H1 (cell line): ENCODE measurements at regions not wholly inside any gene's neighbourhood (a gene's known extent, or its start where the extent isn't known, plus 50 kb on each side); places are given as distances from the start of the nearest gene placed in this dataset.
"Not testable (repeated sequence)": the region's sequence is repeated elsewhere in the genome, so short reads cannot be mapped to it uniquely, and the experiment has no call there.

ENCODE experiments used
- CTCF ChIA-PET: fragments of 300-600 bp; sonication (Branson Sonifier 250); formaldehyde crosslinking; loops from one replicate; lab custom pipeline; 2021; ENCODE audit not compliant: partially characterized antibody; lab: Charles Lee
- POLR2A ChIA-PET: fragments of 300-600 bp; sonication (Branson Sonifier 250); formaldehyde crosslinking; loops from one replicate; lab custom pipeline; 2021; ENCODE audit warnings: inconsistent platforms; ENCODE audit not compliant: partially characterized antibody; lab: Charles Lee
- DNase-seq, 2 experiments: peaks; one replicate each; pipeline versions ENCODE4 v3.0.0 to v3.0.0-alpha.2; 2010 to 2022; ENCODE audit warnings: low spot score in 2 of 2, low read depth in 1 of 2, mixed read lengths in 1 of 2
- FAIRE-seq: peaks from 2 replicates; lab custom pipeline; 2011; peaks lifted over from hg19 to GRCh38; lab: Jason Lieb, UNC
- H2AFZ ChIP-seq: 2 replicates; pipeline ENCODE4 v1.8.1; 2012; ENCODE audit warnings: low read length, inconsistent platforms
- H2AK5ac ChIP-seq: 2 replicates; pipeline ENCODE4 v1.6.1; 2013; ENCODE audit warnings: low read depth, low read length
- H2BK120ac ChIP-seq: replicated peaks from 2 replicates; pipeline ENCODE3; 2013; ENCODE audit warnings: low read depth, low read length, inconsistent platforms
- H2BK12ac ChIP-seq: 2 replicates; pipeline ENCODE4 v1.6.1; 2013; ENCODE audit warnings: low read depth, low read length
- H2BK15ac ChIP-seq: 2 replicates; pipeline ENCODE4 v1.6.1; 2013; ENCODE audit warnings: low read length
- H2BK20ac ChIP-seq: 2 replicates; pipeline ENCODE4 v1.6.1; 2013; ENCODE audit warnings: low read length
- H2BK5ac ChIP-seq: 2 replicates; pipeline ENCODE4 v1.6.1; 2013; ENCODE audit warnings: low read depth, low read length
- H3K14ac ChIP-seq: 2 replicates; pipeline ENCODE4 v1.6.1; 2013; ENCODE audit warnings: inconsistent platforms; ENCODE audit not compliant: insufficient read length
- H3K18ac ChIP-seq: 2 replicates; pipeline ENCODE4 v1.6.1; 2013; ENCODE audit warnings: low read length; ENCODE audit errors: extremely low read depth
- H3K23ac ChIP-seq: 2 replicates; pipeline ENCODE4 v1.6.1; 2013; ENCODE audit warnings: inconsistent platforms; ENCODE audit not compliant: insufficient read length
- H3K23me2 ChIP-seq: 2 replicates; pipeline ENCODE4 v1.6.1; 2013; ENCODE audit warnings: low read depth, low read length
- H3K27ac ChIP-seq: 2 replicates; pipeline ENCODE4 v1.6.1; 2011; ENCODE audit warnings: low read depth, low read length, inconsistent platforms
- H3K27me3 ChIP-seq, 4 experiments: replicated peaks in 1 of 4; 1 replicate in 1 of 4; 2 replicates in 3 of 4; pipeline versions ENCODE4 v1.6.1 to v1.8.1; 2011 to 2013; ENCODE audit warnings: low read length in 3 of 4, mild to moderate bottlenecking in 3 of 4, inconsistent platforms in 2 of 4, mixed read lengths in 2 of 4, moderate library complexity in 1 of 4; ENCODE audit not compliant: control insufficient read depth in 3 of 4, insufficient read depth in 3 of 4; ENCODE audit errors: extremely low read depth in 1 of 4
- H3K36me3 ChIP-seq, 4 experiments: 2 replicates each; pipeline versions ENCODE4 v1.6.1 to v1.8.1; 2011 to 2013; ENCODE audit warnings: mild to moderate bottlenecking in 4 of 4, low read length in 3 of 4, moderate library complexity in 2 of 4, control low read depth in 1 of 4, inconsistent platforms in 1 of 4; ENCODE audit not compliant: insufficient read depth in 4 of 4, control insufficient read depth in 2 of 4
- H3K4ac ChIP-seq: replicated peaks from 2 replicates; pipeline ENCODE3; 2013; ENCODE audit warnings: low read length, low read depth, mixed read lengths, inconsistent platforms; ENCODE audit not compliant: insufficient read length
- H3K4me1 ChIP-seq, 4 experiments: replicated peaks in 1 of 4; 1 replicate in 1 of 4; 2 replicates in 3 of 4; pipeline versions ENCODE4 v1.6.1 to v1.8.1; 2011 to 2013; ENCODE audit warnings: low read length in 3 of 4, inconsistent platforms in 2 of 4, mixed read lengths in 1 of 4; ENCODE audit not compliant: insufficient read depth in 4 of 4, control insufficient read depth in 3 of 4
- H3K4me2 ChIP-seq, 2 experiments: 2 replicates each; pipeline versions ENCODE4 v1.6.1 to v1.8.1; 2011 to 2013; ENCODE audit warnings: low read depth in 2 of 2, low read length in 2 of 2, control low read depth in 1 of 2, inconsistent platforms in 1 of 2, mild to moderate bottlenecking in 1 of 2; ENCODE audit not compliant: insufficient read depth in 1 of 2
- H3K4me3 ChIP-seq, 4 experiments: fragments of 200-600, 300-600 bp in 1 of 4; sonication (generic), shearing (Covaris generic), sonication (Bioruptor Twin) in 1 of 4; 2 replicates each; pipeline versions ENCODE4 v1.5.1 to v1.8.1; 2011 to 2016; ENCODE audit warnings: low read length in 4 of 4, low read depth in 3 of 4, control low read depth in 2 of 4, inconsistent platforms in 2 of 4, mild to moderate bottlenecking in 2 of 4, mixed read lengths in 1 of 4, moderate library complexity in 1 of 4; ENCODE audit not compliant: insufficient read depth in 2 of 4; ENCODE audit errors: extremely low read depth in 1 of 4
- H3K56ac ChIP-seq: replicated peaks from 2 replicates; pipeline ENCODE3; 2013; ENCODE audit warnings: low read depth, mild to moderate bottlenecking, mixed read lengths, low read length, inconsistent platforms; ENCODE audit not compliant: insufficient read length
- H3K79me1 ChIP-seq: 2 replicates; pipeline ENCODE4 v1.6.1; 2013; ENCODE audit warnings: low read depth, low read length, control low read depth
- H3K79me2 ChIP-seq, 2 experiments: 2 replicates each; pipeline versions ENCODE4 v1.6.1 to v1.8.1; 2012 to 2013; ENCODE audit warnings: low read length in 2 of 2, mild to moderate bottlenecking in 2 of 2, inconsistent platforms in 1 of 2; ENCODE audit not compliant: insufficient read depth in 2 of 2, control insufficient read depth in 1 of 2
- H3K9ac ChIP-seq, 4 experiments: replicated peaks in 1 of 4; 1 replicate in 1 of 4; 2 replicates in 3 of 4; pipeline versions ENCODE4 v1.6.1 to v1.8.1; 2011 to 2013; ENCODE audit warnings: low read depth in 3 of 4, low read length in 3 of 4, control low read depth in 2 of 4, mild to moderate bottlenecking in 2 of 4, moderate library complexity in 2 of 4, inconsistent platforms in 1 of 4; ENCODE audit errors: extremely low read depth in 1 of 4
- H3K9me3 ChIP-seq, 2 experiments: 2 replicates each; pipeline versions ENCODE4 v1.6.1 to v1.8.1; 2012 to 2013; ENCODE audit warnings: mild to moderate bottlenecking in 2 of 2, moderate library complexity in 2 of 2, control low read depth in 1 of 2, inconsistent platforms in 1 of 2, low read depth in 1 of 2, low read length in 1 of 2, mixed read lengths in 1 of 2; ENCODE audit not compliant: insufficient read depth in 2 of 2
- H4K20me1 ChIP-seq, 2 experiments: replicated peaks in 1 of 2; 2 replicates each; pipeline versions ENCODE3 to v1.8.1; 2011 to 2013; ENCODE audit warnings: inconsistent platforms in 2 of 2, low read length in 2 of 2, mild to moderate bottlenecking in 1 of 2; ENCODE audit not compliant: insufficient read depth in 2 of 2, control insufficient read depth in 1 of 2
- H4K5ac ChIP-seq: 2 replicates; pipeline ENCODE4 v1.6.1; 2013; ENCODE audit warnings: low read length, low read depth, mixed read lengths, inconsistent platforms; ENCODE audit not compliant: insufficient read length
- H4K8ac ChIP-seq: 2 replicates; pipeline ENCODE4 v1.8.0; 2013; ENCODE audit warnings: mild to moderate bottlenecking, moderate library complexity, low read length, inconsistent platforms; ENCODE audit not compliant: insufficient read depth; ENCODE audit errors: extremely low read depth
- H4K91ac ChIP-seq: replicated peaks from 2 replicates; pipeline ENCODE3; 2013; ENCODE audit warnings: low read length, mixed read lengths, inconsistent platforms; ENCODE audit not compliant: insufficient read length
- TBP ChIP-seq: IDR thresholded peaks from 2 replicates; pipeline ENCODE4 v1.6.1; 2011; ENCODE audit warnings: low read depth, low read length, improper control_type of control experiment
- WGBS, 2 experiments: shearing (Covaris generic) in 1 of 2; methylation state at CpG; one replicate each; pipeline versions ENCODE4 v1.1.6 to v1.1.7; 2013 to 2015; ENCODE audit warnings: low lambda C conversion rate in 2 of 2, mixed read lengths in 2 of 2, inconsistent platforms in 1 of 2, low coverage in 1 of 2, missing lambda C conversion rate in 1 of 2; ENCODE audit not compliant: insufficient replicate concordance in 2 of 2, insufficient coverage in 1 of 2, insufficient read length in 1 of 2; ENCODE audit errors: extremely low coverage in 1 of 2, missing lambda C conversion rate in 1 of 2; 5-methylcytosine and 5-hydroxymethylcytosine counted together

DNA sequence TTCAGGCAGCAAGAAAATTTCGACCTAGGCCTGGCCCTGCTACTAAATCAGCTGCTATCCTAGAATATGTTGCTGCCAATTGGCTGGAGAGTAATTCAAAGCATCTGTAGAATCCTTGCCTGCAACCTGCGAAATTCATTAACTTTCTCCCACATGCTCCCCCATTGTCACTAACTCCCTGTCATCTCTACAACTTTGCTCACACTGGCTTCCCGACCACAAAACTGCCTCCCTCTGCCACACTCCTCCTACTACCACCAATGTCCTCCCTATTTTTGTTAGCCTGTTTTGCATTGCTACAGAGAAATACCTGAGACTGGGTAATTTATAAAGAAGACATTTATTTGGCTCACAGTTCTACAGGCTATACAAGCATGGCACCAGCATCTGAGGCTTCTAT, 570.6 kb downstream of the INSC start (continued):
- TF ChIP-seq TBP: no peak

DNA sequence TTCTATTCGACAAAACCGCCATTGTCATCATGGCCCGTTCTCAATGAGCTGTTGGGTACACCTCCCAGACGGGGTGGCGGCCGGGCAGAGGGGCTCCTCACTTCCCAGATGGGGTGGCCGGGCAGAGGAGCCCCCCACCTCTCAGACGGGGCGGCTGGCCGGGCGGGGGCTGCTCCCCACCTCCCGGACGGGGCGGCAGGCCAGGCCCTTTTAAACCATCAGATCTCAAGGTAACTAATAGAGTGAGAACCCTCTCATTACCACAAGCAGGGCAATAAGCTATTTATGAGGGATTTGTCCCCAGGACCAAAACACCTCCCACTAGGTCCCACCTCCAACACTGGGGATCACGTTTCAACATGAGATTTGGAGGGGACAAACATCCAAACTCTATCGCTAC, 571.5 kb downstream of the INSC start:
- H3K9ac ChIP-seq, H3K23me2 ChIP-seq, H2AK5ac ChIP-seq, H4K91ac ChIP-seq, H2BK15ac ChIP-seq, H4K5ac ChIP-seq, H2BK12ac ChIP-seq, H3K36me3 ChIP-seq, H4K8ac ChIP-seq, H3K4me1 ChIP-seq, H3K4me3 ChIP-seq, H3K18ac ChIP-seq, H3K23ac ChIP-seq, FAIRE-seq, H2BK5ac ChIP-seq, H3K9me3 ChIP-seq, POLR2A ChIA-PET, H2BK120ac ChIP-seq, H3K56ac ChIP-seq, H4K20me1 ChIP-seq, H2AFZ ChIP-seq, H3K4ac ChIP-seq, H3K79me2 ChIP-seq, H3K27ac ChIP-seq, H3K14ac ChIP-seq, H3K79me1 ChIP-seq, H3K4me2 ChIP-seq, H3K27me3 ChIP-seq, H2BK20ac ChIP-seq: not testable (repeated sequence)
- peak in 1 of 2 experiments; percentile 22 for DNase-seq
- WGBS, 2 experiments: 85% methylated on average over 12 of the region's 16 CpGs; no CpG with 5 or more reads in 1 of the 2 experiments
- CTCF ChIA-PET: interaction anchor here (0.9 to 1.1 kb wide), 2 partner anchors 11 to 45 kb away, joined by 3 to 4 read pairs; no protein-coding TSS in a partner anchor
